Erythroblast (primary cell): ENCODE measurements at regions not wholly inside any gene's neighbourhood (a gene's known extent, or its start where the extent isn't known, plus 50 kb on each side); places are given as distances from the start of the nearest gene placed in this dataset.

Source experiments
- GATA1 ChIP-seq: IDR thresholded peaks from 2 replicates; pipeline ENCODE4 v1.6.1; 2011; ENCODE audit warnings: low read depth, mild to moderate bottlenecking, control low read depth, low read length, moderate library complexity
- POLR2A ChIP-seq: IDR thresholded peaks from 2 replicates; pipeline ENCODE4 v1.6.1; 2011; ENCODE audit warnings: mild to moderate bottlenecking, low read length

DNA sequence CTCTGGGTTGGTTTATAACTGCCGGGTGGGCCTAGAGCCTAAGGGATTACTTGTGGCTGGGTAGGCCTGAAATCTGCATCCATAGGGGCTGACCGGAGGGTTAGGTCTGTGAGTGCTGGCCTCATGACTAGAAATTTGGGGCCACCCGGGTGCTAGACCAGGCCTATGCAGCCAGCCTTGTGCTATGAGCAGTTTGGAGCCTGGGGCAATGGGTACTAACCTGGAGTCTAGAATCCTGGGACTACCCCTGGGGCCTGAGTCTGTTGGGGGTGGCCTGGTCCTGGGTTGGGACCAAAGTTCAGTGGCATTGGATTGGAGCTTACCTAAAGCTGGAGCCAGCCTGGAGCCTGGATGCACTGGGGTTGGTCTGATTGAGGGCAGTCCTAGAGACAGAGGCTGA is 995.2 kb downstream of the ANKRD7 start:
- TF ChIP-seq POLR2A (no peak), GATA1 (no peak)
